HG02642 (cell line): ENCODE measurements at regions not wholly inside any gene's neighbourhood (a gene's known extent, or its start where the extent isn't known, plus 50 kb on each side); places are given as distances from the start of the nearest gene placed in this dataset.
"Not testable (repeated sequence)": the region's sequence is repeated elsewhere in the genome, so short reads cannot be mapped to it uniquely, and the experiment has no call there.

Experiments used
- ATAC-seq: cut with Tn5 transposase; IDR thresholded peaks from one replicate; pipeline ENCODE4 v1.9.1; 2021; ENCODE audit warnings: mild to moderate bottlenecking; ENCODE audit not compliant: unreplicated experiment, poor library complexity

DNA sequence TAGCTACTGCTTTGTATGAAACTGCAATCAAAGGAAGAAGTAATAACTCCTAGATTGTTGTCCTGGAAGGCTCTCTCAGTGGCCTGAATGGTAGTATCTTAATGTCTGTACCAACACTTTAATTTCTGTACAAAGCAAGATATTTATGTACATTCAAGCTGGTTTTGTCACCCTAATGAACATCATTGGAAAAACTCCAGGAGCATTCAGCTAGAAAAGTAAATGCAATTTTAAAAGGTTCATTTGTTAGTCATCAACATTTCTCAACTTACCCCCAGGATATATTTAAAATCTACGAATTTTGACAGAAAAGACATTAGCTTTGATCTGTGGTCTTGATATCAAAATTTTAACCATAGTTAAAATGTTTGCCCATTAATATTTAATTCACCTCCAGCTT lies 80.0 kb upstream of the FGF13 start:
- ATAC-seq = no peak

DNA sequence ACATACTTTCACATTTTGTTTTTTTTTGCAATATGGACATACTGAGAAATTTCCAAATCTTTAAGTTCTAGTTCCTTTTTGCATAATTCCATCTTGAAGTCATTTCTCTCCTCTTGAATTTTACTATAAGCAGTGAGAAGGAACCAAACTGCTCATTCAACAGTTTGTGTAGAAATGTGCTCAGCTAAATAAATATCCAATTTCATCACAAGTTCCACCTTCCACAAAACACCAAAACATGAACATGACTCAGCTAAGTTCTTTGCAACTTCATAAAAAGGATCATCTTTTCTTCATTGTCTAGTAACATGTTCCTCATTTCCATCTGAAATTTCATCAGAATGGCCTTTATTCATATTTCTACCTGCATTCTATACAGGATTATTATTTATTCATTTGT lies 77.3 kb upstream of the FGF13 start:
- ATAC-seq = no peak

DNA sequence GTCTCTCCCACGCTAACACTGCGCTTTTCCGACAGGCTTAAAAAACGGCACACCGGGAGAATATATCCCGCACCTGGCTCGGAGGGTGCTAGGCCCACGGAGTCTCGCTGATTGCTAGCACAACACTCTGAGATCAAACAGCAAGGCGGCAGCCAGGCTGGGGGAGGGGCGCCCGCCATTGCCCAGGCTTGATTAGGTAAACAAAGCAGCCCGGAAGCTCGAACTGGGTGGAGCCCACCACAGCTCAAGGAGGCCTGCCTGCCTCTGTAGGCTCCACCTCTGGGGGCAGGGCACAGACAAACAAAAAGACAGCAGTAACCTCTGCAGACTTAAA lies 67.0 kb upstream of the FGF13 start:
- not testable (repeated sequence) for ATAC-seq

DNA sequence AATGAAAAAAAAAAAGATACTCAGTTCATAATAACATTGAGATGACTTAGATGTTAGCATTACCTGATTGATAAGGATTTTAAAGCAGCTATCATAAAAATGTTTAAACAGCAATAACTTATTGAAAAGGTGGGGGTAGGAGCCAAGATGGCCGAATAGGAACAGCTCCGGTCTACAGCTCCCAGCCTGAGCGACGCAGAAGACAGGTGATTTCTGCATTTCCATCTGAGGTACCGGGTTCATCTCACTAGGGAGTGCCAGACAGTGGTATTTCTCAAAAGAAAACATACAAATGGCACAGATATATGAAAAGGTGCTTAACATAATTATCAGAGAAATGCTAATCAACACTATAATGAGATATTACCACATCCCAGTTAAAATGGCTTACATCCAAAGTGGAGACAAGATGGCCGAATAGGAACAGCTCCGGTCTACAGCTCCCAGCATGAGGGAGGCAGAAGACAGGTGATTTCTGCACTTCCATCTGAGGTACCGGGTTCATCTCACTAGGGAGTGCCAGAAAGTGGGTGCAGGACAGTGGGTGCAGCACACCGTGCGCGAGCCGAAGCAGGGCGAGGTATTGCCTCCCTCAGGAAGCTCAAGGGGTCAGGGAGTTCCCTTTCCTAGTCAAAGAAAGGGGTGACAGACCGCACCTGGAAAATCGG lies 66.5 kb upstream of the FGF13 start:
- ATAC-seq = not testable (repeated sequence)

DNA sequence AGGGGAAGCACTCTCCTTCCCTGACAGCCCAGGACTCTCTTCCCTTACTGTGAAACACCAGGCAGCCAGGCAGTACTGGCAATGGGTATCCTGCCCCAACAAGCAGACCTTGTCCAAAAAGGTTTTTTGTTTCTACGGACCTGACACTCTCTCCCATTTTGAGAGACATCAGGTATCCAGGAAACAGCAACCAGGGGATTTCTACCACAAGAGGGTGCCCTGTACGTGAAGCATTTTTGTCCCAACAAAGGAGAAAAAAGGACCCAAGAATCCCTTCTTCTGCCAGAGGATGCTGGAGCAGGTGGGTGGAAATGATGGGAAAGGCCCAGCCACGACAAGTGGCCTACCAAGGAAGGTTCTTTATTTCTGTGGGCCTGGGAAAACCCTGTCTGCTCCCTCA lies 65.7 kb upstream of the FGF13 start:
- ATAC-seq = no peak

DNA sequence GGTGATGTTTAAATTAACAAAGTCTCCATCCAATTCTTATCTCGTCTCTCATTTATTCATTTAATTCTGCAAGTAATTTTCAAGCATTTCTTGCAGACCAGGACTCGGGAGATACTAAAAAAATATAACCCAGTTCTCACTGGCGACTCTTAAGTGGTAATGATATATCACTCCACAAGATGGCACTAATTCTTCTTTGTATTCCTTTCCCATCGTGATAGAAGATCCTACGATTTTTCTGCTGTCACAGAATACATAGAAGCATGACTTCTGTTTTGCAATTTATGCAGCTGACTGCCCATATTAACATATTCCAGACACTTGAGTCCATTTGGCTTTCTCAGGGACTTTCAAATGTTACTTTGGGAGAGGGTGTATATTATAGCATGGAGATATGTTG lies 64.0 kb upstream of the FGF13 start:
- ATAC-seq = no peak

DNA sequence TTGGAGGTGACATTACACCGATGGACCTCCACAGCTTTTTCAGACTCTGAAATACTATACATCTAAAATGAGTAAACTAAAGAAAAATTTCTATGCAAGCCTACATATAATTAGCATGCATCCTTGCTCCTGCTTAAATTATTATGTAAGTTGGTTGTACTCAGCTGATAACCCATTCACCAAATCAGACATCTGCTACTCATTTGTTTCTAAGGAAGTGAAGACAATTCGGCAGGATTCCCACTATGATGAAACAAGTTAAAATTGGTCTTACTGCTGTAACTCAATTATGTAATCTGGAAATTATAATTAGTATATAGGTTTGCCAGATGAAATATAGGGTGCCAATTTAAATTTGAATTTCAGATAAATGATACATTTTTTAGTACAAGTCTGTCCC lies 59.5 kb upstream of the FGF13 start:
- ATAC-seq = no peak

DNA sequence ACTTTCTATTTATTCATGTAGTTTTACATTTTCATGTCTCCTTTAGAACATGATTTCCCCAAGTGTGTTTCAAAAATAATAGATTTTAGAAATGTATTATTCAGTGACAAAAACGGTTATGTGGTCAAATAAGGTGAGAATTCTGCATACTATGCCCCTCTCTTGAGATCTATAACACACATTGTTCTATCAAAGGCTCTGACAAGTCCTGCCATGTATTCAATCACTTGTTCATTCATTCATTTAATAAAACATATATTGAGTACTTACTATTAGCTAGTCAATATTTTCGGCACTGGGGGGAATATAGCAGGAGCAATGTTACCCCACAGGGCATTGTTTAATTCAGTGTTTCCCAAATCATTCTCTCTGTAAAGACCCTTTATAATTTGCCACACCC lies 58.4 kb upstream of the FGF13 start:
- no peak for ATAC-seq

DNA sequence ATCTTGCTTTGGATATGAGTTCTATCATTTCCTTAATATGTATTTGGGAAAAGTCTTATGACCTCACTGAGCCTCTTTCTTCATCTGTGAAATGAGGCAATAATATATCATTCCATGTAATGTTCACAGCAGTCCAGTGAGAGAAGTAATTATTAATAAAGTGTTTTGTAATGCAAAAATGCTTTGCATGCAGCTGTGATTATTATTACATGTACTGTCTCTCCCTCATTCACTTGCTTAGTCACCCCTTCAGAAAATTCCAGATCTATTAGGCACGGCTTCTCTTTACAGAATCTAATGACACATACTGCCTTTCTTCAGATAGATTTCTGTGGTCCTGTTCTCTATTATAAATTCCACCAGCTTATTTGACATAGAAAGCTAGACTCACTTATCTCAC lies 53.5 kb upstream of the FGF13 start:
- ATAC-seq = no peak

DNA sequence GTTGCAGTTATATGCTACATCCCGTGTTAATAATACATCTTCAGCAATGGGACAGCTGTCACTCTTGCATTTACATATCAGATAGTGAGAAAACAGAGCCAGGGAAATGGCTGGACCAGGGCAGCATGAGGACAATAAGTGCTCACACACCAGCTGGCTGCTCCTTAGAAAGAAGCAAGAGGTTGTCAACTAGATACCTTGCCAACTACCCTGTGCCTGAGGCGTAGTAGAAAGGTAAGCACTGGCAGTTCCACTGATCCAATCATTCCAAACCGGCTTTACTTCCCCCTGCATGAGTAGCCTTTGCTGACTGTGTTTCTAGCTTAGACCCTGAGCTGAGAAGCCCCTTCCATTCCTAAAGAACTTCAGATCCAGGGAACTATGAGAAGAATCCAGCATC lies 52.2 kb upstream of the FGF13 start:
- ATAC-seq = no peak

DNA sequence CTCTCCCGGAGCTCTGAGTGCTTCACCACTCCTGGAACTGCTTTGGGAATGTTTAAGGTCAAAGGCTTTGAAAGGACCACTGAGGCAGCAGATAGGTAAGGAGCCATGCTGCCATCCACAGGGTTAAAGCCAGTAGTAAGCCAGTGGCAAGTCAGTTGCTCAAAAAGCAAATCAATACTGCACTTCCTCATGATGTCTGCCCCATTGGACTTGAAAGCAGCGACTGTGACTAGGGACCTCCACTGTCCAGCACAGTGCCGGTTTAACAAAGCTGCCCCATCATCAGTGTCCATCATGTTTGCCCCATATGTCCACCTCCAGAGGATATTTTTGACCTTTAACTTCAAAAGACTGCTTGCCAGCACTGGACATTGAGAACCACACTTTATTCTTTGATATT lies 49.9 kb upstream of the FGF13 start:
- ATAC-seq = no peak
